Hepatocyte (in vitro differentiated cells): ENCODE measurements at regions not wholly inside any gene's neighbourhood (a gene's known extent, or its start where the extent isn't known, plus 50 kb on each side); places are given as distances from the start of the nearest gene placed in this dataset.

Source experiments
- DNase-seq: peaks from one replicate; pipeline ENCODE4 v3.0.0-alpha.2; 2016; ENCODE audit warnings: low spot score
- H2AFZ ChIP-seq: fragments of 200-600 bp; sonication (generic); 2 replicates; pipeline ENCODE4 v1.6.0; 2016; ENCODE audit warnings: antibody characterized with exemption, mild to moderate bottlenecking
- H3K27ac ChIP-seq: fragments of 200-600 bp; sonication (generic); 2 replicates; pipeline ENCODE4 v1.5.1; 2016; ENCODE audit warnings: mild to moderate bottlenecking
- H3K27me3 ChIP-seq: fragments of 200-600 bp; sonication (generic); 2 replicates; pipeline ENCODE4 v1.6.1; 2016
- H3K36me3 ChIP-seq: fragments of 200-600 bp; sonication (generic); replicated peaks from 2 replicates; pipeline ENCODE4 v1.5.1; 2016; ENCODE audit warnings: low read depth; ENCODE audit not compliant: insufficient read depth
- H3K4me1 ChIP-seq: fragments of 200-600 bp; sonication (generic); 2 replicates; pipeline ENCODE4 v1.5.1; 2016; ENCODE audit warnings: mild to moderate bottlenecking, moderate library complexity; ENCODE audit not compliant: insufficient read depth
- H3K4me2 ChIP-seq: fragments of 200-600 bp; sonication (generic); 2 replicates; pipeline ENCODE4 v1.6.0; 2016
- H3K4me3 ChIP-seq: fragments of 200-600 bp; sonication (generic); 2 replicates; pipeline ENCODE4 v1.5.1; 2016; ENCODE audit warnings: mild to moderate bottlenecking
- H3K79me2 ChIP-seq: fragments of 200-600 bp; sonication (generic); 2 replicates; pipeline ENCODE4 v1.6.0; 2017; ENCODE audit warnings: mild to moderate bottlenecking
- H3K9me2 ChIP-seq: fragments of 200-600 bp; sonication (generic); replicated peaks from 2 replicates; pipeline ENCODE4 v1.6.0; 2017; ENCODE audit warnings: mild to moderate bottlenecking; ENCODE audit not compliant: insufficient read depth
- H3K9me3 ChIP-seq: fragments of 200-600 bp; sonication (generic); 2 replicates; pipeline ENCODE4 v1.5.1; 2016; ENCODE audit warnings: low read depth, mild to moderate bottlenecking
- H4K20me1 ChIP-seq: fragments of 200-600 bp; sonication (generic); 2 replicates; pipeline ENCODE4 v1.6.0; 2016; ENCODE audit warnings: mild to moderate bottlenecking; ENCODE audit not compliant: insufficient read depth, poor library complexity, severe bottlenecking
- EZH2 ChIP-seq: fragments of 200-600 bp; sonication (generic); IDR thresholded peaks from 2 replicates; pipeline ENCODE4 v1.6.1; 2016; ENCODE audit warnings: antibody characterized with exemption, mild to moderate bottlenecking, borderline replicate concordance
- EZH2phosphoT487 ChIP-seq: fragments of 200-600 bp; sonication (generic); IDR thresholded peaks from one replicate; pipeline ENCODE4 v1.6.1; 2018; ENCODE audit warnings: antibody characterized with exemption, mild to moderate bottlenecking, low read depth, moderate library complexity; ENCODE audit not compliant: unreplicated experiment, severe bottlenecking
- WGBS: methylation state at CpG from one replicate; pipeline ENCODE4 v1.1.6; 2016; ENCODE audit warnings: low lambda C conversion rate; ENCODE audit errors: missing lambda C conversion rate; 5-methylcytosine and 5-hydroxymethylcytosine counted together
- TF ChIP-seq, protein P1 (sequence below): fragments of 200-600 bp; sonication (generic); IDR thresholded peaks from 2 replicates; pipeline ENCODE4 v1.5.1; 2016; ENCODE audit warnings: antibody characterized with exemption, mild to moderate bottlenecking; ENCODE audit not compliant: poor library complexity

DNA sequence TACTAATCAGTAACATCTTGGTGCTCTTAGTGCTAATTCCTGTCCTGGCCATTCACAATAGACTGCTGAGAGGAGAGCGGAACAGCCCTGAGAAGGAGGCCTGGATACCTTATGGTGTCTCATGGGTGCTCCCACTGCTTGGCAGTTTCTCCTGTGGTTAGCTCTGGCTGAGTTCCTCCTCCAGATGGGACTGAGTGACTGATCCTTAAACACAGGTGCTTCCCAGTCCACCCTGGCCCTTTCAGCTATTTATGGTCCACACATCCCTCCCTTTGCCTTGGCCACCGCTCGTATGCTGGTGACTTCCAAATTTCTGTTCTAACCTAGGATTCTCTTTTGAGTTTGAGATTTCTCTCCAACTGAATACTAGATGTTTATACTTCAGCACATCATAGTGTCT lies 157.0 kb upstream of the CACNA1E start:
- 98% methylated on average over 3 of the region's 3 CpGs for WGBS
- Histone ChIP-seq H4K20me1 (no peaks in the 10 kb centered on the region), H3K27ac (no peak overlapping the region), H3K79me2 (no peaks in the 10 kb centered on the region), H3K36me3 (no peaks in the 10 kb centered on the region), H3K4me1 (no peaks in the 10 kb centered on the region), H3K9me2 (no peaks in the 10 kb centered on the region), H3K27me3 (no peaks in the 10 kb centered on the region), H3K4me3 (no peak overlapping the region), H2AFZ (no peak overlapping the region), H3K4me2 (no peak overlapping the region), H3K9me3 (no peaks in the 10 kb centered on the region)
- TF ChIP-seq EZH2 (no peak), EZH2phosphoT487 (no peak)
- TF ChIP-seq, protein P1, sequence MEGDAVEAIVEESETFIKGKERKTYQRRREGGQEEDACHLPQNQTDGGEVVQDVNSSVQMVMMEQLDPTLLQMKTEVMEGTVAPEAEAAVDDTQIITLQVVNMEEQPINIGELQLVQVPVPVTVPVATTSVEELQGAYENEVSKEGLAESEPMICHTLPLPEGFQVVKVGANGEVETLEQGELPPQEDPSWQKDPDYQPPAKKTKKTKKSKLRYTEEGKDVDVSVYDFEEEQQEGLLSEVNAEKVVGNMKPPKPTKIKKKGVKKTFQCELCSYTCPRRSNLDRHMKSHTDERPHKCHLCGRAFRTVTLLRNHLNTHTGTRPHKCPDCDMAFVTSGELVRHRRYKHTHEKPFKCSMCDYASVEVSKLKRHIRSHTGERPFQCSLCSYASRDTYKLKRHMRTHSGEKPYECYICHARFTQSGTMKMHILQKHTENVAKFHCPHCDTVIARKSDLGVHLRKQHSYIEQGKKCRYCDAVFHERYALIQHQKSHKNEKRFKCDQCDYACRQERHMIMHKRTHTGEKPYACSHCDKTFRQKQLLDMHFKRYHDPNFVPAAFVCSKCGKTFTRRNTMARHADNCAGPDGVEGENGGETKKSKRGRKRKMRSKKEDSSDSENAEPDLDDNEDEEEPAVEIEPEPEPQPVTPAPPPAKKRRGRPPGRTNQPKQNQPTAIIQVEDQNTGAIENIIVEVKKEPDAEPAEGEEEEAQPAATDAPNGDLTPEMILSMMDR, result no peak
- no peak for DNase-seq

DNA sequence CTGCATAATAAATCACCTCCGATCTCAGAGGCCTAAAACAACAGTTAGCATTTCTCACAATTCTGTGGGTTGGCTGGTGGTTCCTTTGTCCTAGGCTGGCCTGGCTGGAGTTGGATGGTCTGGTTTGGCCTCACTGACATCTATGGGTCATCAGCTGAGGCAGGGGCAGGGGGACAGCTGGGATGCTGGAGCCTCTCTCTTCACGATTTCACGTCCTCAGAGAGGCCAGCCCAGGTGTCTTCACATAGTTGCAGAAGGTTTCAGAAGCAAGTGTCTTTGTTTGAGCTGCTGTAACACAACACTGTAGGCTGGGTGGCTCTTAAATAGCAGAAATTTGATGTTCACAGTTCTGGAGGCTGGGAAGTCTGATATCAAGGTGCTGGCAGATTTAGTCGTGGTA lies 155.5 kb upstream of the CACNA1E start:
- no peaks in the 10 kb centered on the region for H3K4me1 ChIP-seq
- H3K4me2 ChIP-seq, result no peak overlapping the region
- 87% methylated on average over 4 of the region's 4 CpGs for WGBS
- DNase-seq, result no peak
- no peaks in the 10 kb centered on the region for H3K9me2 ChIP-seq
- no peaks in the 10 kb centered on the region for H3K27me3 ChIP-seq
- no peaks in the 10 kb centered on the region for H3K36me3 ChIP-seq
- no peaks in the 10 kb centered on the region for H4K20me1 ChIP-seq
- no peak overlapping the region for H2AFZ ChIP-seq
- no peak overlapping the region for H3K27ac ChIP-seq
- no peak overlapping the region for H3K4me3 ChIP-seq
- no peak for TF ChIP-seq EZH2
- no peaks in the 10 kb centered on the region for H3K79me2 ChIP-seq
- H3K9me3 ChIP-seq, result no peaks in the 10 kb centered on the region

DNA sequence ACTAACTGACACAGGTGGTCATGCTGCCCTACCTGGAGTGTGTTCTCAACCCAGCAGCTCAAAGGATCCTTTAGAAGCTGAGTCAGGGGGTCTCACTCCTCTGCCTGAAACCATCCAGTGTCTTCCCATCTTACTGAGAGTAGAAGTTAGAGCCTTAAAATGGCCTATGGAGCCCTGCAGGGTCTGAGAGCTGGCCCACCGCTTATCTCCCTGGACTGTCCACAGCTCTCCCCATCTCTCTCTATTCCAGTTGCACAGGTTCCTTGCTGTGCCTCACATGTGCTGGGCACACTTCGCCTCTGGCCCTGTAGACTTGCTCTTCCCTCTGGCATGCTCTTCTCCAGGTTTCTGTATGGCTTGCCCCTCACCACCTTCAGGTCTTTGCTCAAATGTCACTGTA lies 148.6 kb upstream of the CACNA1E start:
- DNase-seq, result no peak
- no peak for TF ChIP-seq EZH2
- TF ChIP-seq, protein P1, result no peak
- no peak for TF ChIP-seq EZH2phosphoT487
- Histone ChIP-seq H4K20me1 (no peaks in the 10 kb centered on the region), H3K4me2 (no peak overlapping the region), H3K9me3 (no peaks in the 10 kb centered on the region), H3K79me2 (no peaks in the 10 kb centered on the region), H3K9me2 (no peaks in the 10 kb centered on the region), H3K36me3 (no peaks in the 10 kb centered on the region), H3K27ac (no peak overlapping the region), H3K4me1 (no peaks in the 10 kb centered on the region), H3K4me3 (no peak overlapping the region), H3K27me3 (no peaks in the 10 kb centered on the region), H2AFZ (no peak overlapping the region)
- whole genome bisulfite sequencing, result 94% methylated on average over 2 of the region's 2 CpGs

DNA sequence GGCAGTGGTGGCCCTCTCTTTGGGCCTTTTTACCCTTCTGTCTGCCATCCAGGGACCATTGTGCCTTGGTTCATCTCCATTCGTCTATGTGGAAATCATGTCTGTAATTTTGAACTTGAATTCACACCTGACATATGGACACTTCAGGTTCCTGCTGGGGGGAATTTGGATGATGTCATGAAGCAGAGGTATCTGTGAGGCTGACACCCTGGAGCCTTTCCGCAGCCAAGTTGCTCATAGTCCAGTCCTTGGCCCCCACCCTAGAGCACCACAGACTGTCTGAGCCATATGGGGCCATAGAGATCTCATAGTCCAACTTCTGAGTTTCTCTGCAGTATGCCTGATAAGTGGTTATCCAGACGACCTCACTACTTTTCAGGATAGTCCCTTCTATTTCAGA lies 147.7 kb upstream of the CACNA1E start:
- no peaks in the 10 kb centered on the region for H3K27me3 ChIP-seq
- no peaks in the 10 kb centered on the region for H4K20me1 ChIP-seq
- no peaks in the 10 kb centered on the region for H3K36me3 ChIP-seq
- no peaks in the 10 kb centered on the region for H3K9me3 ChIP-seq
- TF ChIP-seq EZH2phosphoT487, result no peak
- TF ChIP-seq EZH2, result no peak
- TF ChIP-seq, protein P1, result no peak
- no peak overlapping the region for H2AFZ ChIP-seq
- H3K27ac ChIP-seq, result no peak overlapping the region
- H3K4me3 ChIP-seq, result no peak overlapping the region
- 76% methylated on average over 3 of the region's 3 CpGs for WGBS
- DNase-seq, result no peak
- no peaks in the 10 kb centered on the region for H3K4me1 ChIP-seq
- H3K79me2 ChIP-seq, result no peaks in the 10 kb centered on the region
- H3K4me2 ChIP-seq, result no peak overlapping the region
- H3K9me2 ChIP-seq, result no peaks in the 10 kb centered on the region
